K562 (cell line): ENCODE measurements at regions not wholly inside any gene's neighbourhood (a gene's known extent, or its start where the extent isn't known, plus 50 kb on each side); places are given as distances from the start of the nearest gene placed in this dataset.
A peak's percentile ranks its signal among the peaks of the same experiment; 100 is the strongest.

Experiments used
- ATAC-seq: fragments of 200-7000 bp; cut with Tn5 transposase; 3 replicates; pipeline ENCODE4 v1.9.1; 2020; ENCODE audit warnings: moderate library complexity
- BruUV-seq: library from RNA; stranded (reverse); fragments of 400-500 nt; replicated peaks from 2 replicates; lab custom pipeline; 2021; lab: Mats Ljungman, UMichigan
- CTCF ChIA-PET: fragments of 300-600 bp; formaldehyde crosslinking; extraction: SDS; loops from one replicate; lab custom pipeline; 2021; ENCODE audit warnings: low intra/inter-chr PET ratio; lab: Yijun Ruan, JAX
- POLR2A ChIA-PET: fragments of 300-600, 350-650 bp; sonication (Branson Sonifier 250); formaldehyde crosslinking; extraction: SDS; loops from one replicate; lab custom pipeline; 2021; ENCODE audit warnings: antibody characterized with exemption, inconsistent platforms; lab: Yijun Ruan, JAX
- DNase-seq, 4 experiments: peaks; one replicate each; pipeline versions ENCODE4 v3.0.0 to v3.0.0-alpha.2; 2011 to 2018; ENCODE audit warnings: low spot score in 3 of 4, mixed read lengths in 3 of 4; ENCODE audit errors: extremely low read depth in 1 of 4
- FAIRE-seq: peaks from 2 replicates; lab custom pipeline; 2011; peaks lifted over from hg19 to GRCh38; lab: Jason Lieb, UNC
- H2AFZ ChIP-seq: 2 replicates; pipeline ENCODE4 v1.6.0; 2011; ENCODE audit warnings: low read depth, low read length, control low read depth, inconsistent platforms
- H3K27ac ChIP-seq: fragments of 200-600 bp; 3 replicates; pipeline ENCODE4 v1.8.0; 2011; ENCODE audit warnings: low read depth, mild to moderate bottlenecking, control low read depth, inconsistent platforms, low read length, moderate library complexity, mixed read lengths; ENCODE audit errors: extremely low read depth
- H3K27me3 ChIP-seq, 2 experiments: fragments of 300-600 bp in 1 of 2; 2 replicates in 1 of 2; 3 replicates in 1 of 2; pipeline versions ENCODE4 v1.6.0 to v1.8.0; 2011; ENCODE audit warnings: inconsistent platforms in 2 of 2, low read length in 2 of 2, mild to moderate bottlenecking in 1 of 2, mixed read lengths in 1 of 2, moderate library complexity in 1 of 2; ENCODE audit not compliant: control insufficient read depth in 2 of 2, insufficient read depth in 2 of 2
- H3K36me3 ChIP-seq: fragments of 300-600 bp; 3 replicates; pipeline ENCODE4 v1.8.0; 2011; ENCODE audit warnings: mild to moderate bottlenecking, low read length, inconsistent platforms; ENCODE audit not compliant: control insufficient read depth, insufficient read depth
- H3K4me1 ChIP-seq, 2 experiments: fragments of 200-600 bp in 1 of 2; replicated peaks in 1 of 2; 2 replicates in 1 of 2; 3 replicates in 1 of 2; pipeline versions ENCODE4 v1.5.1 to v1.8.0; 2011; ENCODE audit warnings: inconsistent platforms in 2 of 2, low read length in 2 of 2, mild to moderate bottlenecking in 1 of 2, mixed read lengths in 1 of 2, moderate library complexity in 1 of 2; ENCODE audit not compliant: control insufficient read depth in 2 of 2, insufficient read depth in 2 of 2
- H3K4me2 ChIP-seq: 2 replicates; pipeline ENCODE4 v1.6.1; 2011; ENCODE audit warnings: low read length, control low read depth, inconsistent platforms, mixed read lengths; ENCODE audit not compliant: insufficient read depth
- H3K4me3 ChIP-seq: fragments of 200-600 bp; sonication (generic), shearing (Covaris generic); 2 replicates; pipeline ENCODE4 v1.5.1; 2016; ENCODE audit warnings: control low read depth, inconsistent platforms
- H3K79me2 ChIP-seq: fragments of 200-600 bp; 3 replicates; pipeline ENCODE4 v1.8.0; 2011; ENCODE audit warnings: low read length, inconsistent platforms; ENCODE audit not compliant: control insufficient read depth, insufficient read depth
- H3K9ac ChIP-seq, 2 experiments: 2 replicates each; pipeline versions ENCODE4 v1.6.0 to v1.6.1; 2011; ENCODE audit warnings: low read depth in 2 of 2, low read length in 2 of 2, control low read depth in 1 of 2, inconsistent platforms in 1 of 2, mild to moderate bottlenecking in 1 of 2, mixed read lengths in 1 of 2; ENCODE audit not compliant: insufficient read depth in 1 of 2
- H3K9me1 ChIP-seq: one replicate; pipeline ENCODE4 v1.6.0; 2011; ENCODE audit warnings: inconsistent platforms, mild to moderate bottlenecking, low read length, moderate library complexity; ENCODE audit not compliant: control insufficient read depth, insufficient read depth
- H3K9me3 ChIP-seq: replicated peaks from 2 replicates; pipeline ENCODE4 v1.5.1; 2011; ENCODE audit warnings: low read depth, low read length, inconsistent platforms; ENCODE audit not compliant: control insufficient read depth, insufficient read depth
- H4K20me1 ChIP-seq: replicated peaks from 2 replicates; pipeline ENCODE4 v1.6.1; 2011; ENCODE audit warnings: low read length, inconsistent platforms, mixed read lengths; ENCODE audit not compliant: control insufficient read depth, insufficient read depth
- BCOR ChIP-seq: fragments of 450-650 bp; IDR thresholded peaks from 2 replicates; pipeline ENCODE4 v1.6.1; 2016
- C11orf30 ChIP-seq: fragments of 450-650 bp; IDR thresholded peaks from 2 replicates; pipeline ENCODE4 v1.6.1; 2016; ENCODE audit warnings: low read depth, mild to moderate bottlenecking
- CUX1 ChIP-seq: fragments of 200-800 bp; sonication (Bioruptor generic); IDR thresholded peaks from 2 replicates; pipeline ENCODE4 v1.6.1; 2016; ENCODE audit warnings: missing genetic modification characterization, missing compliant biosample characterization
- CXXC5 ChIP-seq: fragments of 250-450 bp; sonication (Bioruptor Pico); IDR thresholded peaks from 2 replicates; pipeline ENCODE4 v1.8.0; 2022; ENCODE audit warnings: inconsistent platforms, mild to moderate bottlenecking, moderate library complexity
- FIP1L1 ChIP-seq: fragments of 200-400 bp; formaldehyde crosslinking; IDR thresholded peaks from 2 replicates; pipeline ENCODE4 v1.6.1; 2018; ENCODE audit warnings: mild to moderate bottlenecking, low read depth, low read length; ENCODE audit not compliant: poor library complexity, severe bottlenecking
- HCFC1 ChIP-seq: IDR thresholded peaks from 2 replicates; pipeline ENCODE4 v1.6.1; 2012; ENCODE audit warnings: low read depth, low read length, improper control_type of control experiment
- MAFF ChIP-seq: IDR thresholded peaks from 2 replicates; pipeline ENCODE4 v1.6.1; 2012; ENCODE audit warnings: low read length, improper control_type of control experiment
- MAFK ChIP-seq: IDR thresholded peaks from 2 replicates; pipeline ENCODE4 v1.6.1; 2011; ENCODE audit warnings: low read length, improper control_type of control experiment
- NFE2 ChIP-seq: IDR thresholded peaks from 2 replicates; pipeline ENCODE4 v1.6.1; 2014; ENCODE audit warnings: antibody characterized with exemption, low read depth
- NFE2L1 ChIP-seq: fragments of 450-650 bp; IDR thresholded peaks from 2 replicates; pipeline ENCODE4 v1.6.1; 2016; ENCODE audit warnings: missing genetic modification characterization, low read depth, mild to moderate bottlenecking, missing compliant biosample characterization, moderate library complexity, borderline replicate concordance
- RAD51 ChIP-seq: fragments of 450-650 bp; IDR thresholded peaks from 2 replicates; pipeline ENCODE4 v1.7.1; 2016; ENCODE audit warnings: low read depth, mild to moderate bottlenecking, borderline replicate concordance
- TAF7 ChIP-seq: fragments of 450-650 bp; IDR thresholded peaks from 2 replicates; pipeline ENCODE4 v1.6.1; 2016; ENCODE audit warnings: missing genetic modification characterization, missing compliant biosample characterization
- ZNF316 ChIP-seq: fragments of 450-650 bp; IDR thresholded peaks from 2 replicates; pipeline ENCODE4 v1.6.1; 2016
- WGBS: fragments of 100-300 bp; shearing (Covaris generic); methylation state at CpG from one replicate; pipeline ENCODE4 v1.1.6; 2016; ENCODE audit warnings: low coverage, mixed read lengths; ENCODE audit not compliant: insufficient coverage; ENCODE audit errors: missing lambda C conversion rate; 5-methylcytosine and 5-hydroxymethylcytosine counted together
- in situ Hi-C: fragments of 300-500 bp; cut with MboI; formaldehyde crosslinking; loops from 4 replicates; pipeline ENCODE4 v1.15.0; 2018; ENCODE audit warnings: inconsistent platforms, mixed read lengths
- intact Hi-C: fragments of 100-400 bp; cut with micrococcal nuclease; formaldehyde crosslinking; loops from 2 replicates; pipeline ENCODE4 v1.14.2; 2022

DNA sequence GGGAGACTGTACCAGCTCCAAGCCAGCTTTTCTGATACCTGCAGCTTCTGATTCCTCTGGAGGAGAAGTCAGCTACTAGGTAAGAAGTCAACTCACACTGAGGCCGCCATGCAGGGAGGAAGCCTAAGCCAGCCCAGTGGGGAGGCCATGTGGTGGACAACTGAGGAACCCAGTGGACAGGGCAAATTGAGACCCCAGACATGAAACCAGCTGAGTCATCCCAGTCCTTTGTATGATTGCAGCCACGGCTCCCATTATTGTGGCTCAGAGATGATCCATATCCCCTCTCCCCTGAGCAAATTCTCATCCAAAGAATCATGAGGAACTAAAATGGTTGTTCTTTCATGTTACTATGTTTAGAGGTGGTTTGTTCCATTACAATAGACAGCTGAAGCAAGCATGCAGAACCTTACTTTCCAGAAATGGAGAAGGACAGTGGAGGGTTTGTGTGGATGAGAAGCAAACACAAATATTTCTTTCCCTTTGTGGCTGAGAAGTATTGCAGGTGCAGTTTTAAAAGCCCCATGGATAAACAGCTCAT lies 1147.3 kb upstream of the TMEM132C start (continued):
- peak; percentile 77 for TF ChIP-seq NFE2L1 (tag)
- no peak for TF ChIP-seq RAD51
- no peak for TF ChIP-seq CXXC5
- no peak for TF ChIP-seq TAF7 (tag)
- no peak for TF ChIP-seq HCFC1
- peak; percentile 50; the same call in 1 of the 2 replicates for TF ChIP-seq MAFF
- peak; percentile 66 for TF ChIP-seq C11orf30
- TF ChIP-seq BCOR: no peak
- peak; percentile 55 for TF ChIP-seq NFE2
- TF ChIP-seq, all 486 proteins: peak for 8

DNA sequence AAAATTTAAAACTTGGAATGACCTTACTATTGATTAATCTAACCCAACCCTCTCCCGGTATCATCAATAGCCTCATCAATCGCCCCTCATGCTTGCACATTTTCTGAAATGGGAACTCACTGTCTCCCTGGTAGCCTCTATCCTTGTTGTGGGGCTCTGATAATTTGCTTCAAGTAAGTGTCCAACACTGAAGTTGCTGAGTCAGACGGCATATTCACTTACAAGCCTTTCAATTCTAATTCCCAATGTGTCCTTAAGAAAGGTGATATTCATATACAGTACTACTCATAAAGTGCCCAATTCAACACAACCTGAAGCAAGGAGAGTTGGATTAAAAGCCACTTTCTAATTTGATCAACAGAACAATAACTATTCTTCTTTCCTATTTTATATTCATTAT lies 1146.1 kb upstream of the TMEM132C start:
- no peak overlapping the region for H3K4me2 ChIP-seq
- H3K4me1 ChIP-seq: peaks cover 5 to 16% of the 10 kb centered on the region in 2 experiments; a peak in 3 of 5 replicates
- TSS peak; percentile 35 for BruUV-seq
- DNase-seq: peak in 1 of 4 experiments; percentile 38
- 0 out of 3 replicates have a peak, but pooled peaks have one; percentile 18 for ATAC-seq
- peak; percentile 69 for FAIRE-seq
- intact Hi-C loops (no loop called here), in situ Hi-C loops (no loop called here)
- peaks cover 2% of the 10 kb centered on the region; the same call in 1 of the 3 replicates for H3K79me2 ChIP-seq
- no peaks in the 10 kb centered on the region for H3K9me3 ChIP-seq
- no peak overlapping the region for H3K4me3 ChIP-seq
- H3K36me3 ChIP-seq: peaks cover 37% of the 10 kb centered on the region; the same call in 2 of the 3 replicates
- H3K9me1 ChIP-seq: no peaks in the 10 kb centered on the region
- H4K20me1 ChIP-seq: 0 out of 2 replicates have a peak, but pooled peaks cover 3% of the 10 kb centered on the region
- CTCF ChIA-PET: no interaction called here
- no peak overlapping the region for H2AFZ ChIP-seq
- H3K27me3 ChIP-seq: no peaks in the 10 kb centered on the region
- no peak overlapping the region for H3K9ac ChIP-seq
- H3K27ac ChIP-seq: no peak overlapping the region
- 48% methylated on average over 3 of the region's 3 CpGs for WGBS
- POLR2A ChIA-PET: no interaction called here
- TF ChIP-seq MAFF: peak; percentile 70; the same call in 1 of the 2 replicates
- 0 out of 2 replicates have a peak, but pooled peaks have one; percentile 33 for TF ChIP-seq CUX1 (CRISPR knock-in tag)
- TF ChIP-seq FIP1L1: no peak
- peak; percentile 64 for TF ChIP-seq MAFK
- peak; percentile 94 for TF ChIP-seq ZNF316
